H1 (cell line): ENCODE measurements at regions not wholly inside any gene's neighbourhood (a gene's known extent, or its start where the extent isn't known, plus 50 kb on each side); places are given as distances from the start of the nearest gene placed in this dataset.

ENCODE experiments used
- CTCF ChIA-PET: fragments of 300-600 bp; sonication (Branson Sonifier 250); formaldehyde crosslinking; loops from one replicate; lab custom pipeline; 2021; ENCODE audit not compliant: partially characterized antibody; lab: Charles Lee
- POLR2A ChIA-PET: fragments of 300-600 bp; sonication (Branson Sonifier 250); formaldehyde crosslinking; loops from one replicate; lab custom pipeline; 2021; ENCODE audit warnings: inconsistent platforms; ENCODE audit not compliant: partially characterized antibody; lab: Charles Lee
- DNase-seq, 2 experiments: peaks; one replicate each; pipeline versions ENCODE4 v3.0.0 to v3.0.0-alpha.2; 2010 to 2022; ENCODE audit warnings: low spot score in 2 of 2, low read depth in 1 of 2, mixed read lengths in 1 of 2
- FAIRE-seq: peaks from 2 replicates; lab custom pipeline; 2011; peaks lifted over from hg19 to GRCh38; lab: Jason Lieb, UNC
- H2AFZ ChIP-seq: 2 replicates; pipeline ENCODE4 v1.8.1; 2012; ENCODE audit warnings: low read length, inconsistent platforms
- H2AK5ac ChIP-seq: 2 replicates; pipeline ENCODE4 v1.6.1; 2013; ENCODE audit warnings: low read depth, low read length
- H2BK120ac ChIP-seq: replicated peaks from 2 replicates; pipeline ENCODE3; 2013; ENCODE audit warnings: low read depth, low read length, inconsistent platforms
- H2BK12ac ChIP-seq: 2 replicates; pipeline ENCODE4 v1.6.1; 2013; ENCODE audit warnings: low read depth, low read length
- H2BK15ac ChIP-seq: 2 replicates; pipeline ENCODE4 v1.6.1; 2013; ENCODE audit warnings: low read length
- H2BK20ac ChIP-seq: 2 replicates; pipeline ENCODE4 v1.6.1; 2013; ENCODE audit warnings: low read length
- H2BK5ac ChIP-seq: 2 replicates; pipeline ENCODE4 v1.6.1; 2013; ENCODE audit warnings: low read depth, low read length
- H3K14ac ChIP-seq: 2 replicates; pipeline ENCODE4 v1.6.1; 2013; ENCODE audit warnings: inconsistent platforms; ENCODE audit not compliant: insufficient read length
- H3K18ac ChIP-seq: 2 replicates; pipeline ENCODE4 v1.6.1; 2013; ENCODE audit warnings: low read length; ENCODE audit errors: extremely low read depth
- H3K23ac ChIP-seq: 2 replicates; pipeline ENCODE4 v1.6.1; 2013; ENCODE audit warnings: inconsistent platforms; ENCODE audit not compliant: insufficient read length
- H3K23me2 ChIP-seq: 2 replicates; pipeline ENCODE4 v1.6.1; 2013; ENCODE audit warnings: low read depth, low read length
- H3K27ac ChIP-seq: 2 replicates; pipeline ENCODE4 v1.6.1; 2011; ENCODE audit warnings: low read depth, low read length, inconsistent platforms
- H3K27me3 ChIP-seq, 4 experiments: replicated peaks in 1 of 4; 1 replicate in 1 of 4; 2 replicates in 3 of 4; pipeline versions ENCODE4 v1.6.1 to v1.8.1; 2011 to 2013; ENCODE audit warnings: low read length in 3 of 4, mild to moderate bottlenecking in 3 of 4, inconsistent platforms in 2 of 4, mixed read lengths in 2 of 4, moderate library complexity in 1 of 4; ENCODE audit not compliant: control insufficient read depth in 3 of 4, insufficient read depth in 3 of 4; ENCODE audit errors: extremely low read depth in 1 of 4
- H3K36me3 ChIP-seq, 4 experiments: 2 replicates each; pipeline versions ENCODE4 v1.6.1 to v1.8.1; 2011 to 2013; ENCODE audit warnings: mild to moderate bottlenecking in 4 of 4, low read length in 3 of 4, moderate library complexity in 2 of 4, control low read depth in 1 of 4, inconsistent platforms in 1 of 4; ENCODE audit not compliant: insufficient read depth in 4 of 4, control insufficient read depth in 2 of 4
- H3K4ac ChIP-seq: replicated peaks from 2 replicates; pipeline ENCODE3; 2013; ENCODE audit warnings: low read length, low read depth, mixed read lengths, inconsistent platforms; ENCODE audit not compliant: insufficient read length
- H3K4me1 ChIP-seq, 4 experiments: replicated peaks in 1 of 4; 1 replicate in 1 of 4; 2 replicates in 3 of 4; pipeline versions ENCODE4 v1.6.1 to v1.8.1; 2011 to 2013; ENCODE audit warnings: low read length in 3 of 4, inconsistent platforms in 2 of 4, mixed read lengths in 1 of 4; ENCODE audit not compliant: insufficient read depth in 4 of 4, control insufficient read depth in 3 of 4
- H3K4me2 ChIP-seq, 2 experiments: 2 replicates each; pipeline versions ENCODE4 v1.6.1 to v1.8.1; 2011 to 2013; ENCODE audit warnings: low read depth in 2 of 2, low read length in 2 of 2, control low read depth in 1 of 2, inconsistent platforms in 1 of 2, mild to moderate bottlenecking in 1 of 2; ENCODE audit not compliant: insufficient read depth in 1 of 2
- H3K4me3 ChIP-seq, 4 experiments: fragments of 200-600, 300-600 bp in 1 of 4; sonication (generic), shearing (Covaris generic), sonication (Bioruptor Twin) in 1 of 4; 2 replicates each; pipeline versions ENCODE4 v1.5.1 to v1.8.1; 2011 to 2016; ENCODE audit warnings: low read length in 4 of 4, low read depth in 3 of 4, control low read depth in 2 of 4, inconsistent platforms in 2 of 4, mild to moderate bottlenecking in 2 of 4, mixed read lengths in 1 of 4, moderate library complexity in 1 of 4; ENCODE audit not compliant: insufficient read depth in 2 of 4; ENCODE audit errors: extremely low read depth in 1 of 4
- H3K56ac ChIP-seq: replicated peaks from 2 replicates; pipeline ENCODE3; 2013; ENCODE audit warnings: low read depth, mild to moderate bottlenecking, mixed read lengths, low read length, inconsistent platforms; ENCODE audit not compliant: insufficient read length
- H3K79me1 ChIP-seq: 2 replicates; pipeline ENCODE4 v1.6.1; 2013; ENCODE audit warnings: low read depth, low read length, control low read depth
- H3K79me2 ChIP-seq, 2 experiments: 2 replicates each; pipeline versions ENCODE4 v1.6.1 to v1.8.1; 2012 to 2013; ENCODE audit warnings: low read length in 2 of 2, mild to moderate bottlenecking in 2 of 2, inconsistent platforms in 1 of 2; ENCODE audit not compliant: insufficient read depth in 2 of 2, control insufficient read depth in 1 of 2
- H3K9ac ChIP-seq, 4 experiments: replicated peaks in 1 of 4; 1 replicate in 1 of 4; 2 replicates in 3 of 4; pipeline versions ENCODE4 v1.6.1 to v1.8.1; 2011 to 2013; ENCODE audit warnings: low read depth in 3 of 4, low read length in 3 of 4, control low read depth in 2 of 4, mild to moderate bottlenecking in 2 of 4, moderate library complexity in 2 of 4, inconsistent platforms in 1 of 4; ENCODE audit errors: extremely low read depth in 1 of 4
- H3K9me3 ChIP-seq, 2 experiments: 2 replicates each; pipeline versions ENCODE4 v1.6.1 to v1.8.1; 2012 to 2013; ENCODE audit warnings: mild to moderate bottlenecking in 2 of 2, moderate library complexity in 2 of 2, control low read depth in 1 of 2, inconsistent platforms in 1 of 2, low read depth in 1 of 2, low read length in 1 of 2, mixed read lengths in 1 of 2; ENCODE audit not compliant: insufficient read depth in 2 of 2
- H4K20me1 ChIP-seq, 2 experiments: replicated peaks in 1 of 2; 2 replicates each; pipeline versions ENCODE3 to v1.8.1; 2011 to 2013; ENCODE audit warnings: inconsistent platforms in 2 of 2, low read length in 2 of 2, mild to moderate bottlenecking in 1 of 2; ENCODE audit not compliant: insufficient read depth in 2 of 2, control insufficient read depth in 1 of 2
- H4K5ac ChIP-seq: 2 replicates; pipeline ENCODE4 v1.6.1; 2013; ENCODE audit warnings: low read length, low read depth, mixed read lengths, inconsistent platforms; ENCODE audit not compliant: insufficient read length
- H4K8ac ChIP-seq: 2 replicates; pipeline ENCODE4 v1.8.0; 2013; ENCODE audit warnings: mild to moderate bottlenecking, moderate library complexity, low read length, inconsistent platforms; ENCODE audit not compliant: insufficient read depth; ENCODE audit errors: extremely low read depth
- H4K91ac ChIP-seq: replicated peaks from 2 replicates; pipeline ENCODE3; 2013; ENCODE audit warnings: low read length, mixed read lengths, inconsistent platforms; ENCODE audit not compliant: insufficient read length
- JUND ChIP-seq: IDR thresholded peaks from 2 replicates; pipeline ENCODE4 v1.6.1; 2011; ENCODE audit warnings: mild to moderate bottlenecking, improper control_type of control experiment, low read length
- SP1 ChIP-seq: IDR thresholded peaks from 2 replicates; pipeline ENCODE4 v1.6.1; 2011; ENCODE audit warnings: low read depth, low read length
- TEAD4 ChIP-seq: IDR thresholded peaks from 2 replicates; pipeline ENCODE4 v1.6.1; 2012; ENCODE audit warnings: low read depth, low read length, inconsistent platforms, mixed read lengths
- WGBS, 2 experiments: shearing (Covaris generic) in 1 of 2; methylation state at CpG; one replicate each; pipeline versions ENCODE4 v1.1.6 to v1.1.7; 2013 to 2015; ENCODE audit warnings: low lambda C conversion rate in 2 of 2, mixed read lengths in 2 of 2, inconsistent platforms in 1 of 2, low coverage in 1 of 2, missing lambda C conversion rate in 1 of 2; ENCODE audit not compliant: insufficient replicate concordance in 2 of 2, insufficient coverage in 1 of 2, insufficient read length in 1 of 2; ENCODE audit errors: extremely low coverage in 1 of 2, missing lambda C conversion rate in 1 of 2; 5-methylcytosine and 5-hydroxymethylcytosine counted together
- TF ChIP-seq, protein P1 (sequence below), 3 experiments: IDR thresholded peaks; 1 replicate in 2 of 3; 2 replicates in 1 of 3; pipeline versions ENCODE4 v1.5.1 to v1.6.1; 2011; ENCODE audit warnings: low read length in 3 of 3, mild to moderate bottlenecking in 3 of 3, inconsistent platforms in 2 of 3, low read depth in 1 of 3, moderate library complexity in 1 of 3; ENCODE audit not compliant: insufficient read depth in 1 of 3; ENCODE audit errors: control extremely low read depth in 1 of 3

GRCh38 chr5:43854697-43855292 lies 251.8 kb downstream of the NNT start:
- FAIRE-seq: peak; percentile 68

More at GRCh38 chr5:43854697-43855292, 251.8 kb downstream of the NNT start:
- no peak overlapping the region for H2AFZ ChIP-seq
- H2BK120ac ChIP-seq: no peak overlapping the region
- H3K27ac ChIP-seq: no peak overlapping the region
- H3K4me1 ChIP-seq: peaks cover 0 to 3% (median 1%) of the 10 kb centered on the region in 4 experiments; a peak in 2 of 7 replicates
- no peaks in the 10 kb centered on the region for H4K20me1 ChIP-seq
- TF ChIP-seq, protein P1, sequence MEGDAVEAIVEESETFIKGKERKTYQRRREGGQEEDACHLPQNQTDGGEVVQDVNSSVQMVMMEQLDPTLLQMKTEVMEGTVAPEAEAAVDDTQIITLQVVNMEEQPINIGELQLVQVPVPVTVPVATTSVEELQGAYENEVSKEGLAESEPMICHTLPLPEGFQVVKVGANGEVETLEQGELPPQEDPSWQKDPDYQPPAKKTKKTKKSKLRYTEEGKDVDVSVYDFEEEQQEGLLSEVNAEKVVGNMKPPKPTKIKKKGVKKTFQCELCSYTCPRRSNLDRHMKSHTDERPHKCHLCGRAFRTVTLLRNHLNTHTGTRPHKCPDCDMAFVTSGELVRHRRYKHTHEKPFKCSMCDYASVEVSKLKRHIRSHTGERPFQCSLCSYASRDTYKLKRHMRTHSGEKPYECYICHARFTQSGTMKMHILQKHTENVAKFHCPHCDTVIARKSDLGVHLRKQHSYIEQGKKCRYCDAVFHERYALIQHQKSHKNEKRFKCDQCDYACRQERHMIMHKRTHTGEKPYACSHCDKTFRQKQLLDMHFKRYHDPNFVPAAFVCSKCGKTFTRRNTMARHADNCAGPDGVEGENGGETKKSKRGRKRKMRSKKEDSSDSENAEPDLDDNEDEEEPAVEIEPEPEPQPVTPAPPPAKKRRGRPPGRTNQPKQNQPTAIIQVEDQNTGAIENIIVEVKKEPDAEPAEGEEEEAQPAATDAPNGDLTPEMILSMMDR (IDR thresholded peaks at IDR 0.05; ENCODE audit: control extremely low read depth in 1 of 3, insufficient read depth in 1 of 3, low read depth in 1 of 3, low read length in 3 of 3): no peak
- TF ChIP-seq SP1: 0 out of 2 replicates have a peak, but pooled peaks have one; percentile 15
- 0 out of 2 replicates have a peak, but pooled peaks have one; percentile 4 for TF ChIP-seq JUND
- peak; percentile 62; the same call in 1 of the 2 replicates for TF ChIP-seq TEAD4
- no peak overlapping the region for H3K9ac ChIP-seq
- ChIA-PET CTCF (no interaction called here), POLR2A (no interaction called here)
- H2BK5ac ChIP-seq: no peak overlapping the region
- no peak overlapping the region for H4K5ac ChIP-seq
- H3K79me2 ChIP-seq: no peaks in the 10 kb centered on the region
- H3K27me3 ChIP-seq: no peaks in the 10 kb centered on the region
- no peak overlapping the region for H2BK20ac ChIP-seq
- H3K18ac ChIP-seq: no peak overlapping the region; the same call in 1 of the 2 replicates
- DNase-seq: peak in 1 of 2 experiments; percentile 5
- no peak overlapping the region for H3K14ac ChIP-seq
- WGBS, 2 experiments: 93% methylated on average over 1 of the region's 1 CpG; no CpG with 5 or more reads in 1 of the 2 experiments
- H2AK5ac ChIP-seq: no peak overlapping the region
- no peak overlapping the region for H3K4ac ChIP-seq
- H3K23ac ChIP-seq: no peak overlapping the region
- H3K4me3 ChIP-seq: no peak overlapping the region
- no peaks in the 10 kb centered on the region for H3K36me3 ChIP-seq
- no peak overlapping the region for H4K91ac ChIP-seq
- no peak overlapping the region for H2BK12ac ChIP-seq
- no peak overlapping the region for H2BK15ac ChIP-seq
- H3K4me2 ChIP-seq: no peak overlapping the region
- no peak overlapping the region for H4K8ac ChIP-seq
- H3K9me3 ChIP-seq: no peaks in the 10 kb centered on the region
- no peaks in the 10 kb centered on the region for H3K79me1 ChIP-seq
- H3K23me2 ChIP-seq: no peaks in the 10 kb centered on the region; the same call in 1 of the 2 replicates
- H3K56ac ChIP-seq: no peak overlapping the region
